WTC11 (cell line): ENCODE measurements at regions not wholly inside any gene's neighbourhood (a gene's known extent, or its start where the extent isn't known, plus 50 kb on each side); places are given as distances from the start of the nearest gene placed in this dataset.

Experiments used
- ATAC-seq: fragments of 200-7000 bp; cut with Tn5 transposase; 2 replicates; pipeline ENCODE4 v1.10.0; 2021; ENCODE audit warnings: mild to moderate bottlenecking, moderate library complexity
- CTCF ChIA-PET: fragments of 300-600 bp; sonication (Branson Sonifier 250); formaldehyde crosslinking; loops from one replicate; lab custom pipeline; 2021; ENCODE audit warnings: antibody characterized with exemption; lab: Charles Lee
- POLR2A ChIA-PET: fragments of 350-600 bp; sonication (Branson Sonifier 250); formaldehyde crosslinking; loops from one replicate; lab custom pipeline; 2021; ENCODE audit warnings: antibody characterized with exemption; lab: Charles Lee
- DNase-seq: peaks from one replicate; pipeline ENCODE4 v3.0.0; 2021; ENCODE audit warnings: low spot score
- H3K27ac Mint-ChIP-seq: 2 replicates; pipeline ENCODE4 v1.8.0; 2021; ENCODE audit warnings: mixed read lengths
- H3K27me3 Mint-ChIP-seq: 2 replicates; pipeline ENCODE4 v1.8.0; 2021; ENCODE audit warnings: low read depth, mild to moderate bottlenecking, moderate library complexity, mixed read lengths
- H3K36me3 Mint-ChIP-seq: 2 replicates; pipeline ENCODE4 v1.8.0; 2021; ENCODE audit warnings: mixed read lengths
- H3K4me1 Mint-ChIP-seq: 2 replicates; pipeline ENCODE4 v1.8.0; 2022; ENCODE audit warnings: mixed read lengths
- H3K4me3 Mint-ChIP-seq: 2 replicates; pipeline ENCODE4 v1.8.0; 2021; ENCODE audit warnings: mild to moderate bottlenecking, moderate library complexity, mixed read lengths
- H3K9me3 Mint-ChIP-seq: 2 replicates; pipeline ENCODE4 v1.8.0; 2021; ENCODE audit warnings: mixed read lengths
- CBFB ChIP-seq: sonication (generic); formaldehyde crosslinking; IDR thresholded peaks from 2 replicates; pipeline ENCODE4 v1.8.1; 2022; ENCODE audit warnings: mild to moderate bottlenecking, low read depth, missing genetic modification reagents
- CREB1 ChIP-seq: sonication (generic); formaldehyde crosslinking; IDR thresholded peaks from 2 replicates; pipeline ENCODE4 v1.8.0; 2023; ENCODE audit warnings: mild to moderate bottlenecking, missing genetic modification reagents
- ELF4 ChIP-seq: sonication (generic); formaldehyde crosslinking; IDR thresholded peaks from 2 replicates; pipeline ENCODE4 v1.8.1; 2022; ENCODE audit warnings: low read depth, mild to moderate bottlenecking, moderate library complexity, missing genetic modification reagents
- IRF2 ChIP-seq: sonication (generic); formaldehyde crosslinking; IDR thresholded peaks from 2 replicates; pipeline ENCODE4 v1.8.0; 2022; ENCODE audit warnings: low read depth, missing genetic modification reagents, borderline replicate concordance
- MXD4 ChIP-seq: fragments of 250-450 bp; sonication (Bioruptor Pico); IDR thresholded peaks from 2 replicates; pipeline ENCODE4 v1.8.0; 2021; ENCODE audit warnings: mild to moderate bottlenecking, moderate library complexity, borderline replicate concordance
- OVOL2 ChIP-seq: fragments of 250-450 bp; sonication (Bioruptor Pico); IDR thresholded peaks from 2 replicates; pipeline ENCODE4 v1.9.0; 2021; ENCODE audit warnings: mild to moderate bottlenecking, borderline replicate concordance
- RELA ChIP-seq: sonication (generic); formaldehyde crosslinking; IDR thresholded peaks from 2 replicates; pipeline ENCODE4 v1.8.1; 2022; ENCODE audit warnings: missing genetic modification reagents, mild to moderate bottlenecking, borderline replicate concordance
- SOX15 ChIP-seq: fragments of 250-450 bp; sonication (Bioruptor Pico); IDR thresholded peaks from 2 replicates; pipeline ENCODE4 v1.9.0; 2021; ENCODE audit warnings: mild to moderate bottlenecking
- TEAD1 ChIP-seq: sonication (generic); formaldehyde crosslinking; IDR thresholded peaks from 2 replicates; pipeline ENCODE4 v1.8.0; 2022; ENCODE audit warnings: mild to moderate bottlenecking, missing genetic modification reagents
- ZNF121 ChIP-seq: sonication (generic); formaldehyde crosslinking; IDR thresholded peaks from 2 replicates; pipeline ENCODE4 v1.8.0; 2023; ENCODE audit warnings: missing genetic modification reagents
- ZNF138 ChIP-seq: sonication (generic); formaldehyde crosslinking; conservative IDR thresholded peaks from 2 replicates; pipeline ENCODE4 v1.8.1; 2022; ENCODE audit warnings: mild to moderate bottlenecking, moderate library complexity, missing genetic modification reagents
- ZNF232 ChIP-seq: sonication (generic); formaldehyde crosslinking; IDR thresholded peaks from 2 replicates; pipeline ENCODE4 v1.8.0; 2022; ENCODE audit warnings: mild to moderate bottlenecking, missing genetic modification reagents
- TF ChIP-seq, protein P1 (sequence below): sonication (generic); formaldehyde crosslinking; IDR thresholded peaks from 2 replicates; pipeline ENCODE4 v1.8.1; 2023; ENCODE audit warnings: mild to moderate bottlenecking, missing genetic modification reagents, borderline replicate concordance
- TF ChIP-seq, protein P2 (sequence below): sonication (generic); formaldehyde crosslinking; IDR thresholded peaks from 2 replicates; pipeline ENCODE4 v1.8.1; 2022; ENCODE audit warnings: mild to moderate bottlenecking, missing genetic modification reagents, moderate library complexity, borderline replicate concordance
- TF ChIP-seq, protein P3 (sequence below): sonication (generic); formaldehyde crosslinking; IDR thresholded peaks from 2 replicates; pipeline ENCODE4 v1.8.0; 2022; ENCODE audit warnings: mild to moderate bottlenecking, missing genetic modification reagents
- TF ChIP-seq, protein P4 (sequence below): sonication (generic); formaldehyde crosslinking; IDR thresholded peaks from 2 replicates; pipeline ENCODE4 v1.8.1; 2023; ENCODE audit warnings: mild to moderate bottlenecking, missing genetic modification reagents, moderate library complexity
- TF ChIP-seq, protein P5 (sequence below): fragments of 250-450 bp; sonication (Bioruptor Pico); IDR thresholded peaks from 2 replicates; pipeline ENCODE4 v1.8.0; 2021; ENCODE audit warnings: mild to moderate bottlenecking

DNA sequence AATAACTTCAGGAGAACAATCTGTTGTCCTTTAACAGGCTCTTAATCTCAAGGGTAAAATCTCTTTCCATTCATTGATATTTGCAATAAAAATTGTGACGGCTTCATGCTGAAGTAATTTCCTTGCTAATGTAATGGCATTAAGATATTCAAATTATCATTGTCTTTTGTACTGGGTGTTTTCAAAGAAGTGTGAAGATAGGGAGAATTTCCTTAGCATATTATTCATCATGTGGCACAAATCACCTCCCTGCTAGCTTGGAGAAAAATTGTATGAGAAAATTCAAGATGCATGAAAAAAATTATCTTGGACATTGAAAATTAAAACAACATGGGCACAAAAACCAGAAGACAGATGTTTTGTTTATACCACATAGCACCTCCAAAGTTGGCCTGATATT is 63.6 kb upstream of the ARID2 start (continued):
- TF ChIP-seq, protein P1, sequence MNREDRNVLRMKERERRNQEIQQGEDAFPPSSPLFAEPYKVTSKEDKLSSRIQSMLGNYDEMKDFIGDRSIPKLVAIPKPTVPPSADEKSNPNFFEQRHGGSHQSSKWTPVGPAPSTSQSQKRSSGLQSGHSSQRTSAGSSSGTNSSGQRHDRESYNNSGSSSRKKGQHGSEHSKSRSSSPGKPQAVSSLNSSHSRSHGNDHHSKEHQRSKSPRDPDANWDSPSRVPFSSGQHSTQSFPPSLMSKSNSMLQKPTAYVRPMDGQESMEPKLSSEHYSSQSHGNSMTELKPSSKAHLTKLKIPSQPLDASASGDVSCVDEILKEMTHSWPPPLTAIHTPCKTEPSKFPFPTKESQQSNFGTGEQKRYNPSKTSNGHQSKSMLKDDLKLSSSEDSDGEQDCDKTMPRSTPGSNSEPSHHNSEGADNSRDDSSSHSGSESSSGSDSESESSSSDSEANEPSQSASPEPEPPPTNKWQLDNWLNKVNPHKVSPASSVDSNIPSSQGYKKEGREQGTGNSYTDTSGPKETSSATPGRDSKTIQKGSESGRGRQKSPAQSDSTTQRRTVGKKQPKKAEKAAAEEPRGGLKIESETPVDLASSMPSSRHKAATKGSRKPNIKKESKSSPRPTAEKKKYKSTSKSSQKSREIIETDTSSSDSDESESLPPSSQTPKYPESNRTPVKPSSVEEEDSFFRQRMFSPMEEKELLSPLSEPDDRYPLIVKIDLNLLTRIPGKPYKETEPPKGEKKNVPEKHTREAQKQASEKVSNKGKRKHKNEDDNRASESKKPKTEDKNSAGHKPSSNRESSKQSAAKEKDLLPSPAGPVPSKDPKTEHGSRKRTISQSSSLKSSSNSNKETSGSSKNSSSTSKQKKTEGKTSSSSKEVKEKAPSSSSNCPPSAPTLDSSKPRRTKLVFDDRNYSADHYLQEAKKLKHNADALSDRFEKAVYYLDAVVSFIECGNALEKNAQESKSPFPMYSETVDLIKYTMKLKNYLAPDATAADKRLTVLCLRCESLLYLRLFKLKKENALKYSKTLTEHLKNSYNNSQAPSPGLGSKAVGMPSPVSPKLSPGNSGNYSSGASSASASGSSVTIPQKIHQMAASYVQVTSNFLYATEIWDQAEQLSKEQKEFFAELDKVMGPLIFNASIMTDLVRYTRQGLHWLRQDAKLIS: no peak

DNA sequence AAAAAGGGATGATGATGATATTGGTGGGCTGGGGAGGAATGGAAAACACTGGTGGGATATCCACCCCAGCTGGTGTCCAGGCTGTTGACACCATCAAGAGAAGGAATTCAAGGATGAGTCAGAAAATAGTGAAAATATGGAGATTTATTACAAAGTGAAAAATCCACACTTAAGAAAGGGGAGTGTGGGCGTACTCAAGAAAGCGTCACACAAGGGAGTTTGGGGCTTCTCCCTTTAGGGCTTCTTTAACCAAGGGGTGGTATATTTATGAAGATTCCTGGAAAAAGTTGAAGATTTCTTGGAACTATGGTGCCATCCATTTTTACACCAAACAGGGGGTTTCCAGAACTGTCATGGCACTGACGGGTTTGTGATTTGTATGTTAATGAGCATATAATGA is 63.1 kb upstream of the ARID2 start:
- H3K27me3 Mint-ChIP-seq: no peaks in the 10 kb centered on the region
- ATAC-seq (no peak), DNase-seq (no peak)
- CTCF ChIA-PET: no interaction called here
- TF ChIP-seq, protein P2, sequence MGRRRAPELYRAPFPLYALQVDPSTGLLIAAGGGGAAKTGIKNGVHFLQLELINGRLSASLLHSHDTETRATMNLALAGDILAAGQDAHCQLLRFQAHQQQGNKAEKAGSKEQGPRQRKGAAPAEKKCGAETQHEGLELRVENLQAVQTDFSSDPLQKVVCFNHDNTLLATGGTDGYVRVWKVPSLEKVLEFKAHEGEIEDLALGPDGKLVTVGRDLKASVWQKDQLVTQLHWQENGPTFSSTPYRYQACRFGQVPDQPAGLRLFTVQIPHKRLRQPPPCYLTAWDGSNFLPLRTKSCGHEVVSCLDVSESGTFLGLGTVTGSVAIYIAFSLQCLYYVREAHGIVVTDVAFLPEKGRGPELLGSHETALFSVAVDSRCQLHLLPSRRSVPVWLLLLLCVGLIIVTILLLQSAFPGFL (CRISPR knock-in tag): no peak
- no peak for TF ChIP-seq ELF4 (CRISPR knock-in tag)
- no peak for TF ChIP-seq CREB1
- no peak for TF ChIP-seq TEAD1 (CRISPR knock-in tag)
- TF ChIP-seq ZNF121 (CRISPR knock-in tag): no peak
- no peak for TF ChIP-seq ZNF232 (CRISPR knock-in tag)
- no peak for TF ChIP-seq OVOL2 (CRISPR knock-in tag)
- H3K4me3 Mint-ChIP-seq: no peak overlapping the region
- POLR2A ChIA-PET: no interaction called here
- no peaks in the 10 kb centered on the region for H3K36me3 Mint-ChIP-seq
- peaks cover 3% of the 10 kb centered on the region for H3K4me1 Mint-ChIP-seq
- H3K9me3 Mint-ChIP-seq: peaks cover 4% of the 10 kb centered on the region; the same call in 1 of the 2 replicates
- H3K27ac Mint-ChIP-seq: no peak overlapping the region

DNA sequence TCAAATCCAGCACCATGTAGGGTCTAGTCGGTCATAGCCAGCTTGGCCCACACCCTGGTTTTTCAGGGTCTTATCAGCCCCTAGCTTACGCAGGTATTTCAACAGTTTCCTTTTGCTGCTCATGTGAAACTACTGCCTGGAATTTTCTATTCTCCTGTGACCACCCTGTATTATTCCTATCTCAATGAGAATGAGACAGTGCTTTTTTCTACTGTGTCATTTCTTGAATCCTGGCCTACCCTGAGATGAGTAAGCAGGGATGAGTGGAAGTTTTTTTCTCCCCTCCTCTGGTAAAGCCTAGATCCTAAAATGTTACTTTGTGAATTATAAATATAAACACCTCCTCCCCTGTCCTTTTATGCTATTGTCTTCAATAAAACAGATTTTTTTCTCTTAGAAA is 62.7 kb upstream of the ARID2 start:
- no peaks in the 10 kb centered on the region for H3K27me3 Mint-ChIP-seq
- no peak for DNase-seq
- CTCF ChIA-PET: no interaction called here
- no peak overlapping the region for H3K27ac Mint-ChIP-seq
- peaks cover 4% of the 10 kb centered on the region; the same call in 1 of the 2 replicates for H3K9me3 Mint-ChIP-seq
- ATAC-seq: no peak
- H3K36me3 Mint-ChIP-seq: no peaks in the 10 kb centered on the region
- POLR2A ChIA-PET: no interaction called here
- TF ChIP-seq IRF2 (CRISPR knock-in tag) (no peak), SOX15 (CRISPR knock-in tag) (no peak), ZNF138 (CRISPR knock-in tag) (no peak), CBFB (CRISPR knock-in tag) (no peak)
- TF ChIP-seq, protein P3, sequence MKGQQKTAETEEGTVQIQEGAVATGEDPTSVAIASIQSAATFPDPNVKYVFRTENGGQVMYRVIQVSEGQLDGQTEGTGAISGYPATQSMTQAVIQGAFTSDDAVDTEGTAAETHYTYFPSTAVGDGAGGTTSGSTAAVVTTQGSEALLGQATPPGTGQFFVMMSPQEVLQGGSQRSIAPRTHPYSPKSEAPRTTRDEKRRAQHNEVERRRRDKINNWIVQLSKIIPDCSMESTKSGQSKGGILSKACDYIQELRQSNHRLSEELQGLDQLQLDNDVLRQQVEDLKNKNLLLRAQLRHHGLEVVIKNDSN (CRISPR knock-in tag): no peak
- H3K4me1 Mint-ChIP-seq: peaks cover 3% of the 10 kb centered on the region
- no peak overlapping the region for H3K4me3 Mint-ChIP-seq

DNA sequence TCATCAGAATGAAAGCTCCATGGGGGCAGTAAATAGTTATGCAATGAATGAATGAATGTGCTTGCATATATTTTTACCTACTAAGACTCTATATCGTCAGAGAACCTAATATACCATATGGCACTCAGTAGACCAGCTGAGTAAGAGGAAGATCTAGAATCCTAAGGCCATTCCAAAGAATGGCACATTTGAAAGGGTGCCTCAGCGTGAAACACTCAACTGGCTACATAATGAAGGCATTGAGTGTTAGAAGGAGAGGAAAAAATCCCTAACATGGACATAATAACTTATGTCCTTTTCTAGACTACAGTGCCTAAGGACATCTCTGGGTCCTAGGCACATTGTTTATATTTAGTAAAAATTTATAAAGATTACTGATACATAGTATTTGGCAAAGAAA is 61.7 kb upstream of the ARID2 start:
- H3K36me3 Mint-ChIP-seq: no peaks in the 10 kb centered on the region
- peaks cover 3% of the 10 kb centered on the region for H3K4me1 Mint-ChIP-seq
- POLR2A ChIA-PET: no interaction called here
- no peak for TF ChIP-seq RELA (CRISPR knock-in tag)
- TF ChIP-seq, protein P4, sequence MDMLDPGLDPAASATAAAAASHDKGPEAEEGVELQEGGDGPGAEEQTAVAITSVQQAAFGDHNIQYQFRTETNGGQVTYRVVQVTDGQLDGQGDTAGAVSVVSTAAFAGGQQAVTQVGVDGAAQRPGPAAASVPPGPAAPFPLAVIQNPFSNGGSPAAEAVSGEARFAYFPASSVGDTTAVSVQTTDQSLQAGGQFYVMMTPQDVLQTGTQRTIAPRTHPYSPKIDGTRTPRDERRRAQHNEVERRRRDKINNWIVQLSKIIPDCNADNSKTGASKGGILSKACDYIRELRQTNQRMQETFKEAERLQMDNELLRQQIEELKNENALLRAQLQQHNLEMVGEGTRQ (CRISPR knock-in tag): no peak
- TF ChIP-seq ZNF232 (CRISPR knock-in tag): no peak
- no peak for TF ChIP-seq OVOL2 (CRISPR knock-in tag)
- no peak for TF ChIP-seq MXD4 (CRISPR knock-in tag)
- no peak for TF ChIP-seq ZNF121 (CRISPR knock-in tag)
- TF ChIP-seq, protein P5, sequence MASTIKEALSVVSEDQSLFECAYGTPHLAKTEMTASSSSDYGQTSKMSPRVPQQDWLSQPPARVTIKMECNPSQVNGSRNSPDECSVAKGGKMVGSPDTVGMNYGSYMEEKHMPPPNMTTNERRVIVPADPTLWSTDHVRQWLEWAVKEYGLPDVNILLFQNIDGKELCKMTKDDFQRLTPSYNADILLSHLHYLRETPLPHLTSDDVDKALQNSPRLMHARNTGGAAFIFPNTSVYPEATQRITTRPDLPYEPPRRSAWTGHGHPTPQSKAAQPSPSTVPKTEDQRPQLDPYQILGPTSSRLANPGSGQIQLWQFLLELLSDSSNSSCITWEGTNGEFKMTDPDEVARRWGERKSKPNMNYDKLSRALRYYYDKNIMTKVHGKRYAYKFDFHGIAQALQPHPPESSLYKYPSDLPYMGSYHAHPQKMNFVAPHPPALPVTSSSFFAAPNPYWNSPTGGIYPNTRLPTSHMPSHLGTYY (CRISPR knock-in tag): no peak
- H3K27me3 Mint-ChIP-seq: no peaks in the 10 kb centered on the region
- ATAC-seq: no peak
- CTCF ChIA-PET: no interaction called here
- H3K27ac Mint-ChIP-seq: no peak overlapping the region
- no peak overlapping the region for H3K4me3 Mint-ChIP-seq
- peaks cover 4% of the 10 kb centered on the region; the same call in 1 of the 2 replicates for H3K9me3 Mint-ChIP-seq
- DNase-seq: no peak
